Natural killer cell treated with Interleukin-12 subunit alpha and Interleukin-12 subunit beta and Interleukin-15 and Interleukin-18, amount 100 ng/mL, for 72 hours (primary cell): ENCODE measurements at regions not wholly inside any gene's neighbourhood (a gene's known extent, or its start where the extent isn't known, plus 50 kb on each side); places are given as distances from the start of the nearest gene placed in this dataset.

Source experiments
- ATAC-seq, 2 donors: fragments of 150-1000 bp; cut with Tn5 transposase in 1 of 2; sonication (Bioruptor Pico), chemical (Tn5 transposase) in 1 of 2; 2 replicates each; pipeline ENCODE4 v1.10.0; 2021
- DNase-seq: peaks from one replicate; pipeline ENCODE4 v3.0.0; 2022; ENCODE audit warnings: low spot score
- H3K27ac Mint-ChIP-seq, 2 donors: 1 replicate in 1 of 2; 2 replicates in 1 of 2; pipeline ENCODE4 v1.8.0; 2022; ENCODE audit warnings: mixed read lengths in 2 of 2, mild to moderate bottlenecking in 1 of 2, moderate library complexity in 1 of 2
- H3K27me3 Mint-ChIP-seq, 2 donors: 1 replicate in 1 of 2; 2 replicates in 1 of 2; pipeline ENCODE4 v1.8.0; 2022; ENCODE audit warnings: mixed read lengths in 2 of 2
- H3K36me3 Mint-ChIP-seq: one replicate; pipeline ENCODE4 v1.8.0; 2022; ENCODE audit warnings: mixed read lengths
- H3K4me1 Mint-ChIP-seq, 2 donors: 1 replicate in 1 of 2; 2 replicates in 1 of 2; pipeline ENCODE4 v1.8.0; 2022; ENCODE audit warnings: low read depth in 2 of 2, mixed read lengths in 2 of 2, mild to moderate bottlenecking in 1 of 2
- H3K4me3 Mint-ChIP-seq: one replicate; pipeline ENCODE4 v1.8.0; 2022; ENCODE audit warnings: mixed read lengths
- H3K9me3 Mint-ChIP-seq: 2 replicates; pipeline ENCODE4 v1.8.0; 2022; ENCODE audit warnings: mixed read lengths

DNA sequence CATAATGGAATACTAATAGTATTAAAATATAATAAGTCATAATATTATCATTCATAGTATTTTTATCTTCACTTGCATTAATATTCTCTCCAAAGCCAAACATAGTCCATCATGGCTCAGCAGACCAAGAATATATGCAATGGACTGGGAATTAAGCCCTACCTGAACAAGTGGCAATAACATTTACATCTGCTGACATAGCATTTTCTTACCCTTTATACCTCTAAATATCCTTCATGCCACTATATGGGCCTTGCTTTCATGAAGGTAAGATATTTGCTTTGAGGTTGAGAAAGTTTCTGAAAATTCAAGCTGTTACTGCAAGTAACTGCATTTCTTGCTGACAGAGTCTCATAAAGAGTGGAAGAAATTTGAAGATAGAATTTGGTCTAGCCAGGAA is 847.4 kb upstream of the GCFC2 start:
- DNase-seq (no peak), ATAC-seq (no peak)
- no peak overlapping the region for H3K4me3 Mint-ChIP-seq
- H3K4me1 Mint-ChIP-seq: no peaks in the 10 kb centered on the region
- no peaks in the 10 kb centered on the region for H3K36me3 Mint-ChIP-seq
- H3K9me3 Mint-ChIP-seq: peaks cover 10% of the 10 kb centered on the region
- H3K27ac Mint-ChIP-seq: no peak overlapping the region
- no peaks in the 10 kb centered on the region for H3K27me3 Mint-ChIP-seq

DNA sequence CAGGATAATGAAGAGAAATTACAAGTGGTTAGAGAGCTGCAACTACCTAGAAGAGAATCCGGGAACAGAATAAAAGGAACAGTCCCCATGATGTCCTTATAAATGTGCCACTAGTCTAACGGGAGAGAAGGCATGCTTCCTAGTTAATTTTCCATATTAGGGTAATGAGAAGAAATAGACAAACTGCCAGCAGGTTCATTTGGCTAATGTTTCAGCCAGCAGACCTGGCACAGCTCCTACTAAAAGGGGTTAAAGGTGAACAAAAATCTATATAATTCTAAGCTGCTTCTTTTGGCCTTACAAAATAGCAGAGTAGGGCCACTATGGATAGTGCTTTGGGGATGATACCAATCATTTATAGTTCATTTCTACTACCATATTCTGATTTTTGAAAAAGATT is 845.3 kb upstream of the GCFC2 start:
- ATAC-seq: no peak
- Mint-ChIP-seq H3K9me3 (peaks cover 7% of the 10 kb centered on the region), H3K27me3 (no peaks in the 10 kb centered on the region), H3K27ac (no peak overlapping the region), H3K4me1 (no peaks in the 10 kb centered on the region), H3K4me3 (no peak overlapping the region), H3K36me3 (no peaks in the 10 kb centered on the region)
- DNase-seq: no peak

GRCh38 chr2:76546207-76546606 is 835.5 kb upstream of the GCFC2 start:
- H3K4me3 Mint-ChIP-seq: no peak overlapping the region
- no peaks in the 10 kb centered on the region for H3K4me1 Mint-ChIP-seq
- H3K9me3 Mint-ChIP-seq: peaks cover 17% of the 10 kb centered on the region
- H3K27ac Mint-ChIP-seq: no peak overlapping the region
- ATAC-seq (no peak), DNase-seq (no peak)
- H3K27me3 Mint-ChIP-seq: no peaks in the 10 kb centered on the region
- H3K36me3 Mint-ChIP-seq: no peaks in the 10 kb centered on the region

DNA sequence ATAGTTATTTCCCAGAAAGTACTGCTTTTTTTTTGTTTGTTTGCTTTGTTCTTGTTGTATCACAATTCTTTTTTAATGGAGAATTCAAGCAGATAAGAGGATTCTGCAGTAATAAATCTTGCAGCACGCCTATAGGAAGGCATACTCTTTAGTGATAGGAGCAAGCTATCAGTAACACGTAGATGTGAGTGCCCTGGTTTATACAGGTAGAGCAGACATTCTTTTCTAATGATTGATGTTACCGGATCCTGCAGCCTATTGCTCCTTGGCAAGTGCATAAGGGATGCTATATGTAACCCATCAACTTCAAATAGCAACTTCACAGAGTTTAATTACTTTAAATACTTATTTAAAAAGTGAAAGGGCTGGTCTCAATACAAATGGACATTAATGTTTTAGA is 834.2 kb upstream of the GCFC2 start:
- DNase-seq (no peak), ATAC-seq (no peak)
- Mint-ChIP-seq H3K9me3 (peaks cover 16% of the 10 kb centered on the region), H3K27me3 (no peaks in the 10 kb centered on the region), H3K27ac (no peak overlapping the region), H3K4me3 (no peak overlapping the region), H3K4me1 (no peaks in the 10 kb centered on the region), H3K36me3 (no peaks in the 10 kb centered on the region)

GRCh38 chr2:76517574-76517909 is 806.8 kb upstream of the GCFC2 start:
- Mint-ChIP-seq H3K9me3 (peaks cover 17% of the 10 kb centered on the region), H3K4me3 (no peak overlapping the region), H3K27ac (no peak overlapping the region), H3K4me1 (no peaks in the 10 kb centered on the region), H3K36me3 (peaks cover 4% of the 10 kb centered on the region), H3K27me3 (no peaks in the 10 kb centered on the region)
- DNase-seq (no peak), ATAC-seq (no peak)

DNA sequence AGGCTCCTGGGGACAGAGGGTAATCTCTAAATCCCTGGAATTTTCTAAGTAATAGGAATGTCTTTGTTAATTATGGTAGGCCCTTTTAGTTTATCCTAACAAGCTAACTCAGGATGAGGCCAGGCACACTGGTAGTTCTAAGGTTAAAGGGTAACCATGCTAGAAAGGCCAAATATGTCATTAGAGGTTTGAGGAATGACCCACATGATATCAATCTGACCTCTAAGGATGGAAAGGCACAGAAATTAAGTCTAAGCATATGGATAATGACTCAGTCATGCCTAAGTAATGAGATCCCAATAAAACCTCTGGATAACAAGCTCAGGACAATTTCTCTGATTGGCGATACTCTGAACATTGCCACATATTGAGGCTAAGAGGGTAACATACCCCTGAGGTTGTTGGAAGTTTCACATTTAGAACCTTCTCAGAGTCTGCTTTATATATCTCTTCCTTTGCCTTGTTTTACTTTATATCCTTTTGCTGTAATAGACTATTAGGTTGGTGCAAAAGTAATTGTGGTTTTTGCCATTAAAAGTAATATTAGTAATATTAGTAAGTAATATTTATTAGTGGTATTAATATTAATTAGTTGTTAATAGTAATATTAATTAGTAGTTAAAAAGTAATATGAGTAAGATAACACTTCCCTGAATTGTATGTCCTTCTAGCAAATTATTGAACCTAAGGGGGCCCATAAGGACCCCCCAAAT is 806.3 kb upstream of the GCFC2 start:
- Mint-ChIP-seq H3K9me3 (peaks cover 17% of the 10 kb centered on the region), H3K27ac (no peak overlapping the region), H3K4me1 (no peaks in the 10 kb centered on the region), H3K4me3 (no peak overlapping the region), H3K27me3 (no peaks in the 10 kb centered on the region), H3K36me3 (peaks cover 4% of the 10 kb centered on the region)
- DNase-seq (no peak), ATAC-seq (no peak)

DNA sequence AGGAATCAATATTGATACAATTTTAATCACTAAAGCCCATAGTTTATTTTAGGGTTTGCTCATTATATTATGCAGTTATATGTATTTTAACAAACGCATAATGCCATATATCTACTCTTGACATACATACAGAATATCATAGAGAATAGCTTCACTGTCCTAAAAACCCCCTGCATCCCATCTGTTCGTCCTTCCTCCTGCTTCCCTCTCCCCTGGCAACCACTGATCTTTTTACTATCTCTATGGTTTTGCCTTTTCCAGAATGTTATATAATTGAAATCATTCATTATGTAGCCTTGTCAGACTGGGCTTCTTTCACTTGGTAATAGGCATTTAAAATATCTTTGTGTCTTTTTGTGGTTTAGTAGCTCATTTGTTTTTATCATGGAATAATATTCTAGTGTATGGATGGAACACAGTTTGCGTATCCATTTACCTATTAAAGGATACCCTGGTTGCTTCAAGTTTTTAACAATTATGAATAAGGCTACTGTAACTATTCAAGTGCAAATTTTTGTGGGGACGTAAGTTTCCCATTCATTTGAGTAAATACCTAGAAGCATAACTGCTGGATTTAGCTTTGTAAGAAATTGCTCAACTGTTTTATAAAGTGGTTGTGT is 801.6 kb upstream of the GCFC2 start:
- H3K36me3 Mint-ChIP-seq: no peaks in the 10 kb centered on the region
- H3K27ac Mint-ChIP-seq: no peak overlapping the region
- DNase-seq: no peak

GRCh38 chr2:76506538-76506937 is 795.8 kb upstream of the GCFC2 start:
- Mint-ChIP-seq H3K9me3 (peaks cover 5% of the 10 kb centered on the region), H3K36me3 (peaks cover 5% of the 10 kb centered on the region), H3K4me1 (no peaks in the 10 kb centered on the region), H3K27me3 (no peaks in the 10 kb centered on the region), H3K4me3 (no peak overlapping the region), H3K27ac (no peak overlapping the region)
- DNase-seq (no peak), ATAC-seq (no peak)

More for the DNA sequence above, 801.6 kb upstream of the GCFC2 start:
- no peak for ATAC-seq
- H3K4me1 Mint-ChIP-seq: no peaks in the 10 kb centered on the region
- H3K9me3 Mint-ChIP-seq: peaks cover 14% of the 10 kb centered on the region
- H3K27me3 Mint-ChIP-seq: no peaks in the 10 kb centered on the region
- H3K4me3 Mint-ChIP-seq: no peak overlapping the region

DNA sequence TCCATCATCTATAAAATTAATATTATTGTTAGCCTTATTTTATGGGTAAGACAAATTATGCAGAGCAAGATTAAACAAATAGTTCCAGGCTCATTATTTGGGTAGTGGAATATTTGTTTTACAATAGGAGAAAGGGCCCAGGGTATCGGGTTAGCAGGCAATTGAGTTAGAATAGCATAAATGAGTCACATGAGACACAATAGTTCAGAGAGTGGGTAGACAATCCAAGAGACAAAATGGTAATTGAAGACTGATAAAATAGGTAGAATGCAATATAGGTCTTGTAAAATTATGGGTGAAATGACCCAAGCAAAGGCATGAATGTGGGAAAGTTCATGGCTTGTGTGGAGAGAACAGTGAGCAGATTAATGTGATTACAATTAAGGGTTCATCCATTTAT is 790.9 kb upstream of the GCFC2 start:
- H3K4me1 Mint-ChIP-seq: no peaks in the 10 kb centered on the region
- peaks cover 11% of the 10 kb centered on the region for H3K9me3 Mint-ChIP-seq
- peaks cover under 1% of the 10 kb centered on the region for H3K36me3 Mint-ChIP-seq
- ATAC-seq (no peak), DNase-seq (no peak)
- no peak overlapping the region for H3K4me3 Mint-ChIP-seq
- H3K27me3 Mint-ChIP-seq: no peaks in the 10 kb centered on the region
- no peak overlapping the region for H3K27ac Mint-ChIP-seq

GRCh38 chr2:76498360-76498759 is 787.6 kb upstream of the GCFC2 start:
- no peak overlapping the region for H3K27ac Mint-ChIP-seq
- ATAC-seq: no peak
- peaks cover 11% of the 10 kb centered on the region for H3K9me3 Mint-ChIP-seq
- no peak overlapping the region for H3K4me3 Mint-ChIP-seq
- DNase-seq: no peak
- no peaks in the 10 kb centered on the region for H3K36me3 Mint-ChIP-seq
- no peaks in the 10 kb centered on the region for H3K4me1 Mint-ChIP-seq
- H3K27me3 Mint-ChIP-seq: no peaks in the 10 kb centered on the region

- H3K27me3 Mint-ChIP-seq: no peaks in the 10 kb centered on the region
- H3K27ac Mint-ChIP-seq: no peak overlapping the region
- H3K4me1 Mint-ChIP-seq: no peaks in the 10 kb centered on the region
- H3K36me3 Mint-ChIP-seq: peaks cover 4% of the 10 kb centered on the region
- ATAC-seq (no peak), DNase-seq (no peak)
- H3K4me3 Mint-ChIP-seq: no peak overlapping the region
- H3K9me3 Mint-ChIP-seq: peaks cover 11% of the 10 kb centered on the region
Observed at GRCh38 chr2:76491503-76491902, 780.8 kb upstream of the GCFC2 start.

- ATAC-seq (no peak), DNase-seq (no peak)
- Mint-ChIP-seq H3K27ac (no peak overlapping the region), H3K36me3 (peaks cover under 1% of the 10 kb centered on the region), H3K9me3 (peaks cover 11% of the 10 kb centered on the region), H3K4me1 (no peaks in the 10 kb centered on the region), H3K27me3 (no peaks in the 10 kb centered on the region), H3K4me3 (no peak overlapping the region)
Observed at GRCh38 chr2:76478266-76479035, 767.7 kb upstream of the GCFC2 start.

DNA sequence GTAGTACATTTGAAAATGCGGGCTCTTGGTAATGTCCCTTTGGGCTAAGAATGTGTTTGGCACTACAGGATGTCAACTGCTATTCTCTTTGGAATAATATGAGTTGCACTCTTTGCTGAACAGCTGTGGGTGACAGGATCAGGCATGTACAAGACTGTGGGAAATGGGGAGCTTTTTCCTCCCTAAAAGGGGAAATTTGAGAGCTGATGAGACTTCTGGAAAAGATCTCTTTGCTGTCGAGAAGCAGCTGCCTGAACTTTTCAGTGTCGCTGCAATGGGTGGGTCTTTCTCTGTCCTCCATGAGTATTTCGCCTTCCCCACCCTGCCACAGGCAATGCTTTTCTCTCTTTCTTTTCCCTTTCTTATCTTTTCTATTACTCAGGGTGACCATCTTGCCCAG is 762.2 kb upstream of the GCFC2 start:
- peaks cover 6% of the 10 kb centered on the region for H3K9me3 Mint-ChIP-seq
- ATAC-seq (no peak), DNase-seq (no peak)
- H3K36me3 Mint-ChIP-seq: peaks cover 4% of the 10 kb centered on the region
- H3K4me3 Mint-ChIP-seq: no peak overlapping the region
- no peaks in the 10 kb centered on the region for H3K4me1 Mint-ChIP-seq
- H3K27me3 Mint-ChIP-seq: no peaks in the 10 kb centered on the region
- no peak overlapping the region for H3K27ac Mint-ChIP-seq

GRCh38 chr2:76469066-76469465 is 758.4 kb upstream of the GCFC2 start:
- Mint-ChIP-seq H3K36me3 (peaks cover 4% of the 10 kb centered on the region), H3K9me3 (peaks cover 11% of the 10 kb centered on the region), H3K27me3 (no peaks in the 10 kb centered on the region), H3K27ac (no peak overlapping the region), H3K4me3 (no peak overlapping the region), H3K4me1 (no peaks in the 10 kb centered on the region)
- ATAC-seq: no peak
- no peak for DNase-seq
